Neutrophil (primary cell): ENCODE measurements at regions not wholly inside any gene's neighbourhood (a gene's known extent, or its start where the extent isn't known, plus 50 kb on each side); places are given as distances from the start of the nearest gene placed in this dataset.

ENCODE experiments used
- H3K27ac ChIP-seq: fragments of 200-600 bp; sonication (generic); 2 replicates; pipeline ENCODE4 v1.5.1; 2016; ENCODE audit warnings: mild to moderate bottlenecking, moderate library complexity
- H3K27me3 ChIP-seq: fragments of 200-600 bp; sonication (generic); 2 replicates; pipeline ENCODE4 v1.6.0; 2016; ENCODE audit warnings: mild to moderate bottlenecking
- H3K36me3 ChIP-seq: fragments of 200-600 bp; sonication (generic); 2 replicates; pipeline ENCODE4 v1.5.1; 2017
- H3K4me1 ChIP-seq, 2 experiments: fragments of 200-600 bp in 1 of 2; sonication (generic) in 1 of 2; 1 replicate in 1 of 2; 2 replicates in 1 of 2; pipeline versions ENCODE4 v1.5.1 to v1.6.1; 2013 to 2016; ENCODE audit warnings: low read depth in 1 of 2, low read length in 1 of 2, mild to moderate bottlenecking in 1 of 2, moderate library complexity in 1 of 2; ENCODE audit not compliant: control insufficient read depth in 1 of 2, insufficient read depth in 1 of 2
- H3K4me3 ChIP-seq, 2 experiments: fragments of 200-600 bp in 1 of 2; sonication (generic) in 1 of 2; 1 replicate in 1 of 2; 2 replicates in 1 of 2; pipeline ENCODE4 v1.5.1; 2013 to 2016; ENCODE audit warnings: low read depth in 1 of 2, low read length in 1 of 2, mild to moderate bottlenecking in 1 of 2, moderate library complexity in 1 of 2
- H3K9me3 ChIP-seq: fragments of 200-600 bp; sonication (generic); 2 replicates; pipeline ENCODE4 v1.5.1; 2016
- TF ChIP-seq, protein P1 (sequence below): fragments of 200-600 bp; sonication (generic); IDR thresholded peaks from 2 replicates; pipeline ENCODE4 v1.5.1; 2016; ENCODE audit warnings: antibody characterized with exemption

DNA sequence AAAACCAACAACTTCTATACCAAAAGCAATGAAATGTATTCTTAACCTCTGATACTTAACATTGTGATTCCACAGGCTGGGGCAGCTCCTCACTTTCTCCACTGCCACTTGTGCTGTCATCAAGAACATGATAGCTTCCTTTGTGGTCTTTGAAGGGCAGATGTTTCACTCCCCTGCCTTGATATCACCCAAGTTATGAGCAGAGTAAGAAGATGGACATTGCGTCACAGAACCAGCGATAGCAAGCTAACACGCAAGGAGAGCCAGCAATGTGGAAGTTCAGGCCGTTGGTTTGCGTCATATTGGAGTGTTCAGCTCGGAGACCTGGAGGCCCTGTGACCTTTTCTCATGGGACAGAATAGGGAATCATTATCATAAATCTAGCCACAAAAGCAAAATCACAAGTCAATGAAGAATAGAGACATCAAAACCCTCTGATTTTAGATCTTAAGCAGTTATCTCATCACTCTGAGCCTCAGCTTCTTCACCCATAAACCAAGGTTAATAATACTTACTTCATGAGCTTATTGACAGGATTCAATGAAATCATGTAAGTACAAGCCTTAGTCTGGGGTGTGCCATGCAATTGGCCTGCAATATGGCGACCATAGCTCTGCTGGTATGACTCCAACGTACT, 183.8 kb upstream of the THBS1 start:
- Histone ChIP-seq H3K4me3 (no peak overlapping the region), H3K27me3 (peaks cover 51% of the 10 kb centered on the region), H3K9me3 (no peaks in the 10 kb centered on the region), H3K36me3 (no peaks in the 10 kb centered on the region), H3K27ac (no peak overlapping the region), H3K4me1 (peaks cover 6 to 23% of the 10 kb centered on the region in 2 experiments)
- TF ChIP-seq, protein P1, sequence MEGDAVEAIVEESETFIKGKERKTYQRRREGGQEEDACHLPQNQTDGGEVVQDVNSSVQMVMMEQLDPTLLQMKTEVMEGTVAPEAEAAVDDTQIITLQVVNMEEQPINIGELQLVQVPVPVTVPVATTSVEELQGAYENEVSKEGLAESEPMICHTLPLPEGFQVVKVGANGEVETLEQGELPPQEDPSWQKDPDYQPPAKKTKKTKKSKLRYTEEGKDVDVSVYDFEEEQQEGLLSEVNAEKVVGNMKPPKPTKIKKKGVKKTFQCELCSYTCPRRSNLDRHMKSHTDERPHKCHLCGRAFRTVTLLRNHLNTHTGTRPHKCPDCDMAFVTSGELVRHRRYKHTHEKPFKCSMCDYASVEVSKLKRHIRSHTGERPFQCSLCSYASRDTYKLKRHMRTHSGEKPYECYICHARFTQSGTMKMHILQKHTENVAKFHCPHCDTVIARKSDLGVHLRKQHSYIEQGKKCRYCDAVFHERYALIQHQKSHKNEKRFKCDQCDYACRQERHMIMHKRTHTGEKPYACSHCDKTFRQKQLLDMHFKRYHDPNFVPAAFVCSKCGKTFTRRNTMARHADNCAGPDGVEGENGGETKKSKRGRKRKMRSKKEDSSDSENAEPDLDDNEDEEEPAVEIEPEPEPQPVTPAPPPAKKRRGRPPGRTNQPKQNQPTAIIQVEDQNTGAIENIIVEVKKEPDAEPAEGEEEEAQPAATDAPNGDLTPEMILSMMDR, result no peak

DNA sequence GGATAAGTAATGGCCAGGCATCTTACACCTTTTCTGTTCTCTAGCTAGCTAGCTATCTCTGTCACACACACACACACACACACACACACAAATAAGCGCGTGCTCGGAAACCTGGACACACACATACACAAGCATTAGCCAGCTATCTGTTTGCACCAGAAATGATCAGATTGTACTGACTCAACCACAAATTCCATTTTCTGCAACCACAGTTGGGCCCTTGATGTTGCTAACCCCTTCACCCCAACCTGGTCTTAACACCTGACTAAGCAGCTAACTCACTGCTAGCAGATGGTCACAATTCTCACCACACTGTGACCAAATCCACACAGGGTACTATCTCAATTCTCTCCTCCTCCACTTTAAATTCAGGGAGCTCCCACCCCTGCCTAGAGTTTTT, 183.0 kb upstream of the THBS1 start:
- H3K9me3 ChIP-seq, result no peaks in the 10 kb centered on the region
- peaks cover 51% of the 10 kb centered on the region for H3K27me3 ChIP-seq
- no peaks in the 10 kb centered on the region for H3K36me3 ChIP-seq
- H3K4me3 ChIP-seq, result no peak overlapping the region
- no peak overlapping the region for H3K27ac ChIP-seq
- TF ChIP-seq, protein P1, result no peak
- peaks cover 6 to 23% of the 10 kb centered on the region in 2 experiments for H3K4me1 ChIP-seq

DNA sequence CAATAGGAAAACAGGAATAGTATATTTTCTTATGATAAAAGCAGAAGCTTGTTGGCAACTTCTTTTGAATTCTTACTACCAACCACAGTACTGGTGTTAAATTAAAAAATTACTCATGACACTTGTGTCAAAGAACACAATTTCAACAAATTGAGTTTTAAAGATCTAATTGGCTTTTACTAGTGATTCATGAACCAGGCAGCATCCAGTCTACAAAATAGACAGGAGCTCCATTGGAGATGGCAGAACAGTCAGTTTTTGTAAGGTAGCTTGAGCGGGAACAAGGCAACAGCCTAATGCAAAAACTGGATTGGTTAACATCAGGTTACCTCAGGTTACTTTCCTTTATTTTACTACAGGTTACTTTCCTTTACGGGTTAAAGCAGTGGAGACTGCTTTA, 181.3 kb upstream of the THBS1 start:
- Histone ChIP-seq H3K9me3 (no peaks in the 10 kb centered on the region), H3K27me3 (peaks cover 51% of the 10 kb centered on the region), H3K4me1 (peaks cover 6 to 23% of the 10 kb centered on the region in 2 experiments), H3K27ac (no peak overlapping the region), H3K36me3 (no peaks in the 10 kb centered on the region), H3K4me3 (no peak overlapping the region)
- TF ChIP-seq, protein P1, result no peak

DNA sequence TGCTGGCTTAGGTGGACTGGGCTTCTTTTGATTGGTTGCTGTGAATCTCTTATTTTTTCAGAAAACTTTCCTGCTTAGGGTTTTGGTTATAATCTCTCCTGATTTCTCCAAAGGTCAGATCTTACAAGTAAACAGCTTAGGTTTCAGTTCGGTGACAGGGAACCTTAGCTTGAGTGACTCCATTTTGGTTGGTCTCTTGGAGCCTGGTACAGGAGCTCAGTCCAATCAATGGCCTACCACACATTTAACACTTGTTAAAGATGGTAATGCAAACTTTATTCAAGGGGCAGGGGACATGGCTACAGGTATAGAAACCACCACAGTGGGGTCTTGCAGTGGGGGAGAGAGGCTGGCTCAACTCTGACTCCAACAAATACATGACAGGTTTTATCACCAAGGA, 180.9 kb upstream of the THBS1 start:
- TF ChIP-seq, protein P1, result no peak
- Histone ChIP-seq H3K27ac (no peak overlapping the region), H3K4me3 (no peak overlapping the region), H3K9me3 (no peaks in the 10 kb centered on the region), H3K27me3 (peaks cover 51% of the 10 kb centered on the region), H3K36me3 (no peaks in the 10 kb centered on the region), H3K4me1 (peaks cover 6 to 21% of the 10 kb centered on the region in 2 experiments)

DNA sequence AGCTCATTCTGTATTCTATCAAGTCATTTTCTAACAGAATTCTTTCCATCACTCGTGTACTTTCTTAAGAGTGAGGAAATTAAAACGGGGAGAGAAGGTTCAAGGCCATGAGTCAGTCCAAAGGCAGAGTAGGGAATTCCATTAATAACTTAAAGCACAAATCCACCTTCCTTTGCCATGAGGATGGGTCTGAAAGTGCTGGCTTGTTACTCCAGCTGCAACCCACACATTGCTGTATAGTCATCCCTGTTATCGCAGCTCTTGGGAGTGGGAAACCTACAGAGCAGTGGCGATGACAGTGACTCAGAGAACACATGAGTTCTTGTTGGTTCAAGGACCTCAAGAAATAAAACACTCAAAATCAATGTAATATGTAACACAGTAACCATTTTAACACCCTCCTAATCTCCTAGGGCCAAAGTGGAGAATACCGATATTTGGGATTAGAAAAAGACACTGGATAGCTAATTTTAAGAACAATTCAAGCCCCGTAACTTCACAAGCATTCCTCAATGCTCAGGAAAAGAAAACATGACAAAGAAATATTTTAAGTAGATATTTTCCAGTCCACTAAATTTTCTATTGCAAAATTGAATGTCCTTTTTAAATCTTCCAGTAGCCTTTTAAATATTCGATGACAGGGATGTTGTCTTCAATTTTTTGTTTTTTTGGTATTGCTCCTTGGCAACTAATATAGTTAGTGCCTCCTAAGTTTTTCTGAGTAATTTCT, 179.9 kb upstream of the THBS1 start:
- no peaks in the 10 kb centered on the region for H3K9me3 ChIP-seq
- H3K27ac ChIP-seq, result no peak overlapping the region
- no peak overlapping the region for H3K4me3 ChIP-seq
- peaks cover 6 to 15% of the 10 kb centered on the region in 2 experiments for H3K4me1 ChIP-seq
- H3K27me3 ChIP-seq, result peaks cover 51% of the 10 kb centered on the region
- no peaks in the 10 kb centered on the region for H3K36me3 ChIP-seq
- TF ChIP-seq, protein P1, result no peak
